ENCODE measurements at regions not wholly inside any gene's neighbourhood (a gene's known extent, or its start where the extent isn't known, plus 50 kb on each side); places are given as distances from the start of the nearest gene placed in this dataset.
A peak's percentile ranks its signal among the peaks of the same experiment; 100 is the strongest.
"Not testable (repeated sequence)": the region's sequence is repeated elsewhere in the genome, so short reads cannot be mapped to it uniquely, and the experiment has no call there.

GRCh38 chrX:13955975-13956374, 73.7 kb downstream of the GEMIN8 start:
- Mint-ChIP-seq H3K27ac (no peak overlapping the region), H3K27me3 (peaks cover 5% of the 10 kb centered on the region), H3K4me1 (peaks cover 2% of the 10 kb centered on the region), H3K36me3 (ENCODE audit: low read depth) (no peaks in the 10 kb centered on the region), H3K4me3 (no peak overlapping the region), H3K9me3 (peaks cover 2% of the 10 kb centered on the region)
- POLR2A ChIA-PET, result no interaction called here
- CTCF ChIA-PET, result no interaction called here
- no peak for DNase-seq

DNA sequence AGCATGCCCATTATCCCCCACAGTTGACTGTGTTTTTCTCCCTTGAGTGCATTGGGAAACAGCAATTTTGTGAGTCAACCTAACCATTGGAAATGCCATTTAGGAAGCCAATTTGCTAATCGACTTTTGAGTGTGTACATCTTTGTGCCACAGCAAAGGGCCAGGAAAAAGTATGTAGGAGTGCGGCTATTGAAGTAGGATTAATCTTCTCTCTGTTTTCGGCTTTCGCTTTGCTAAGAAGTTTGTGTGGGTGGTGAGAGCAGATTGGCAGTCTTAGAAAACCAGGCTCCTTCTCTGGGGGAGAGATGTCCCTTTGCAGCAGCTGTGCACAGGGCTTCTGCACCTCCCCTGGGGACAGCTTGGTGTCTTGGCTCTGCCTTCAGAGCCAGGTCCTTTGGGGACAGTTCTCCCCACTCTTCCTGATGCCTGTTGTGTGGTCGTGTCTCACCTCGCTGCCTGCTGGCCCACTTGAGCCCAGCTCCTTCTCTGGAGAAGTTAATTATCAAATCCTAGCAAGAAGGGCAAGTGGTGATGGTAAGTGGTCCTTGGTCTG, 74.5 kb downstream of the GEMIN8 start:
- Mint-ChIP-seq H3K27ac (no peak overlapping the region), H3K27me3 (peaks cover 6% of the 10 kb centered on the region), H3K36me3 (ENCODE audit: low read depth) (no peaks in the 10 kb centered on the region), H3K4me1 (peaks cover 2% of the 10 kb centered on the region), H3K9me3 (peaks cover 2% of the 10 kb centered on the region), H3K4me3 (no peak overlapping the region)
- POLR2A ChIA-PET, result no interaction called here
- DNase-seq, result no peak
- CTCF ChIA-PET, result no interaction called here

DNA sequence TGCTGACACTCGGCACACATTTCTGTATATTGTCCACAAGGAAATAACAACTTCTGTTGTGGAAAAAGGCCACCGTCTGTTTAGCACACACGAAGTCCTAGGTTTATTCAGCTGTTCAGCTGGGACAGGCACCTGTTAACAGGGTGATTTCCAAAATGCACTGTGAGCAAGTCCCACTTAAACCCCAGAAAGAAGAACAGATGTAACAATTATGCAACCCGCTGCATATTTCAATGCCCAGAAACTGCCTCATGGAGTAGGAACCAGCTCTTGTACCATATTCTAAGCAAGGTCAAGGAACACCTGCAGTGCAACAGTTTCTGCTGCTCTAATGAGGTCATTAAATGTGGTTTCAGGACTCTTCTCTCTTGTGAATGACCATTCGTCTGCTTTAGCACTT, 77.1 kb downstream of the GEMIN8 start:
- no peaks in the 10 kb centered on the region for H3K4me1 Mint-ChIP-seq
- DNase-seq, result no peak
- no peak overlapping the region for H3K4me3 Mint-ChIP-seq
- POLR2A ChIA-PET, result no interaction called here
- no peaks in the 10 kb centered on the region for H3K9me3 Mint-ChIP-seq
- peaks cover 6% of the 10 kb centered on the region for H3K27me3 Mint-ChIP-seq
- H3K27ac Mint-ChIP-seq, result no peak overlapping the region
- CTCF ChIA-PET, result no interaction called here
- no peaks in the 10 kb centered on the region for H3K36me3 Mint-ChIP-seq (ENCODE audit: low read depth)

- peaks cover 10% of the 10 kb centered on the region for H3K27me3 Mint-ChIP-seq
- H3K9me3 Mint-ChIP-seq; H3K4me1 Mint-ChIP-seq; POLR2A ChIA-PET; H3K27ac Mint-ChIP-seq; DNase-seq; H3K4me3 Mint-ChIP-seq; H3K36me3 Mint-ChIP-seq (ENCODE audit: low read depth); CTCF ChIA-PET: not testable (repeated sequence)
Measured at GRCh38 chrX:13946223-13946622, 83.5 kb downstream of the GEMIN8 start.

DNA sequence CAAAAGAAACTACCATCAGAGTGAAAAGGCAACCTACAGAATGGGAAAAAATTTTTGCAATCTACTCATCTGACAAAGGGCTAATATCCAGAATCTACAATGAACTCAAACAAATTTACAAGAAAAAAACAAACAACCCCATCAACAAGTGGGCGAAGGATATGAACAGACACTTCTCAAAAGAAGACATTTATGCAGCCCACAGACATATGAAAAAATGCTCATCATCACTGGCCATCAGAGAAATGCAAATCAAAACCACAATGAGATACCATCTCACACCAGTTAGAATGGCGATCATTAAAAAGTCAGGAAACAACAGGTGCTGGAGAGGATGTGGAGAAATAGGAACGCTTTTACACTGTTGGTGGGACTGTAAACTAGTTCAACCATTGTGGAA, 83.9 kb downstream of the GEMIN8 start:
- H3K4me3 Mint-ChIP-seq; H3K9me3 Mint-ChIP-seq; POLR2A ChIA-PET; DNase-seq; H3K4me1 Mint-ChIP-seq; CTCF ChIA-PET; H3K27ac Mint-ChIP-seq; H3K36me3 Mint-ChIP-seq (ENCODE audit: low read depth): not testable (repeated sequence)
- peaks cover 10% of the 10 kb centered on the region for H3K27me3 Mint-ChIP-seq

GRCh38 chrX:13940671-13941070, 89.0 kb downstream of the GEMIN8 start:
- no peak for DNase-seq
- ChIA-PET POLR2A (no interaction called here), CTCF (no interaction called here)
- Mint-ChIP-seq H3K4me1 (no peaks in the 10 kb centered on the region), H3K4me3 (no peak overlapping the region), H3K36me3 (ENCODE audit: low read depth) (no peaks in the 10 kb centered on the region), H3K9me3 (no peaks in the 10 kb centered on the region), H3K27me3 (peaks cover 36% of the 10 kb centered on the region), H3K27ac (no peak overlapping the region)

DNA sequence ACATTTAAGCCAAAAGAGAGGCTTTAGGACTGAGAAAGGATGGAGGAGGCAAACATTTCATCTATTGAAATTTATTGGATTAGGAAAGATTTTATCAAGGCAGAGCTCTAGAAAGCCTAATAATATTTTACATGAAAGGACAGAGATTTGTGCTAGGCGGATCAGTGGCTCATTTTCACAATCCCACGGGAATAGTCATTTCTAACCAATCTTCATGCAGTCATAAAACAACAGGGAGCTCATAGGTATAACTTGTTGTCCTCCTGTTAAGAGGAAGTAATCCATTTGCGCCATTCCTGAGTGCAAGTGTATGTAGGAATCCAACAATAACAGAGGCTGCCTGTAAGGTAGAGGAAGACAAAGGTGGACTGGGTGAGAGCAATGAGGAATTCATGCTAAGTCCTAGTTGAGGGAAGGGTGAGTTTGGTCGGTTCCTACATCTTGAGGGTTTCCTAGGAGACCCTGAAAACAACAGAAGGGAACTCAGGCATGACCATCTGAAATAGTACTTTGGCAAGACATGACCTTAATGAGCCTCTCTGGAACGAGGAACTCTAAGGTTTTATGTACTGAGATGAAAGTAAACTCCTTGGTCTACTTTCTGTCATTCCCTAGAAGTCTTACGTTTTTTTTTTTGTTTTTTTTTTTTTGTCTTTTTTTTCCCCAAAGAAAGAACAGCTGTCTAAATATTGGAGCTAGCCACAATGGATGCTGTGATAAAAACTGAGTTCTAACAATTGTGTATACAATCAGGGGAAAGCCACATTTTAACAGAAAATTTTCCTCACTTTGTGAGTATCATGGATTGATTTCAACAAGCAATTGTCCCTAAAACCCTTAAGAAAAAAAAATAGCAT, 89.7 kb downstream of the GEMIN8 start:
- Mint-ChIP-seq H3K4me1 (no peaks in the 10 kb centered on the region), H3K4me3 (no peak overlapping the region), H3K27me3 (peaks cover 37% of the 10 kb centered on the region), H3K9me3 (no peaks in the 10 kb centered on the region), H3K36me3 (ENCODE audit: low read depth) (no peaks in the 10 kb centered on the region), H3K27ac (no peak overlapping the region)
- ChIA-PET CTCF (no interaction called here), POLR2A (no interaction called here)
- DNase-seq, result no peak

DNA sequence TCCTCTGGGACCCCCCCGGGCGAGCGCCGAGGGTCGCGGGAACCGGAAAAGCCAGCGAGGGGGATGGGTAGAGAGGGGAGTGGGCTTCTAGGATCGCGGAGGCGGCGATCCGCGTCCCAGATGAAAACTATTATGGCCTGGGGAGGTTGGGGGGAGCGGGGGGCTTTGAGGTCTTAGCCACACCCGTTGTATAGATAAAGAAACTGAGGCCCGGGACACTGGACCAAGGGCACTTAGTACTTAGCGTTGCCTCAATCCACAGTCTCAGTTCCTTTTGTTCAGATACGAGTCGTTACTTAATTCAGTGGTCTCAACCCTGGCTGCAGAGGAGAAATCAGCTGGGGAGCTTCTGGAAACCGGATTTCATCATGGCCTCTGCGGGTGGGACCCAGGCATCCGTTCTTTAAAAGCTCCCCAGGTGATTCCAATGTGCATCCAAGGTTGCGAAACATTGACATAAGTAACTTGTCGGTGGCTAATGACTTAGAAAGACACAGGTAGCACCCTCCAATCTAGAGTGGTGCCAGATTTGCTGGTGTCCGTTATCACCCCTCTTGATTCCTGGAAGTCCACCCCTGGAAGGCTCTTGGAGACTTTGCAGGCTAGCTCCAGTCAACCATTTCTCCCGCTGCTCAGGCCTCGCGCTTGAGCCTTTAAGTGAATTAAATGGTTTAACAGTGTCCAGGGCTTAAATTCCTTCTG, 90.7 kb downstream of the GEMIN8 start:
- no peaks in the 10 kb centered on the region for H3K36me3 Mint-ChIP-seq (ENCODE audit: low read depth)
- H3K9me3 Mint-ChIP-seq, result no peaks in the 10 kb centered on the region
- no peak for DNase-seq
- H3K4me1 Mint-ChIP-seq, result no peaks in the 10 kb centered on the region
- no peak overlapping the region for H3K4me3 Mint-ChIP-seq
- no peak overlapping the region for H3K27ac Mint-ChIP-seq
- ChIA-PET CTCF (no interaction called here), POLR2A (no interaction called here)
- H3K27me3 Mint-ChIP-seq, result peaks cover 36% of the 10 kb centered on the region

DNA sequence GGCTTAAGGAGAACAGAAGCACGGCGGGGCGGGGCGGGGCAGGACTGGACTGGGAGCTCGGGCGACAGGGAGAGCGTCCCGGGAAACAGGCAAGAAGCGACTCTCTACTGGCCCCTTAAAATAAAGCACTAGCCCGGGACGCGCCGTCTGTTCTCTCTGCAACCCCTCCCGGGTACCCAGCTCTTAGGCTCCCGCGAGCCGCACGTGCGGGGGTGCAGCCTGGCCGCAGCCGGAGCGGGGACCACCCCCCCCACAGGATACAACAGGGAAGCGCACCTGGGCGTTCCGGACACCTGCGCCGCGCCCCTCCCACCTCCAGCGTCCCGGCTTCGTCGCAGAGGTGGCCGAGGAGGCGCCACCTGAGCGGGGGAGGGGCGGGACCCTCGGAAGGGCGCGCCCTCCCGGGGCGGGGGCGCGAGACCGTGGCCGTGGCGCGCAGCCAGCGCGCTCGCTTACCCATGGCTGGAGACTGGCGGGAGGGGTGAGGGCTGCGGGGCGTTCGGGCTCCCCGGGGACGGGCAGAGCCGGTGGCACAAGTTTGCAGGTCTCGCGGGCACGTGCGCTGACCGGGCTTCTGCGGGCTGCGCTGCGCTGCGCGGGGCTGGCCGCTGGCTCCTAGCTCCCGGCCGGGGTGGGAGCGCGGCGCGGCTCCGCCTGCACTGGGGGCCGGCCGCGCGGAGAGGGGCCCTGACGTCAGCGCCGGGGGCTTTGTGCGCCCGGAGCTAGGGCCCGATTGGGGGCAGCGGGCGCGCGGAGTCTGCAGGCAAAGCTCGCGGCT, 91.5 kb downstream of the GEMIN8 start:
- no peaks in the 10 kb centered on the region for H3K36me3 Mint-ChIP-seq (ENCODE audit: low read depth)
- no peaks in the 10 kb centered on the region for H3K4me1 Mint-ChIP-seq
- CTCF ChIA-PET, result no interaction called here
- peaks cover 33% of the 10 kb centered on the region for H3K27me3 Mint-ChIP-seq
- DNase-seq, result no peak
- H3K9me3 Mint-ChIP-seq, result no peaks in the 10 kb centered on the region
- no peak overlapping the region for H3K27ac Mint-ChIP-seq
- peak overlapping the region; percentile 10 for H3K4me3 Mint-ChIP-seq
- POLR2A ChIA-PET, result no interaction called here

DNA sequence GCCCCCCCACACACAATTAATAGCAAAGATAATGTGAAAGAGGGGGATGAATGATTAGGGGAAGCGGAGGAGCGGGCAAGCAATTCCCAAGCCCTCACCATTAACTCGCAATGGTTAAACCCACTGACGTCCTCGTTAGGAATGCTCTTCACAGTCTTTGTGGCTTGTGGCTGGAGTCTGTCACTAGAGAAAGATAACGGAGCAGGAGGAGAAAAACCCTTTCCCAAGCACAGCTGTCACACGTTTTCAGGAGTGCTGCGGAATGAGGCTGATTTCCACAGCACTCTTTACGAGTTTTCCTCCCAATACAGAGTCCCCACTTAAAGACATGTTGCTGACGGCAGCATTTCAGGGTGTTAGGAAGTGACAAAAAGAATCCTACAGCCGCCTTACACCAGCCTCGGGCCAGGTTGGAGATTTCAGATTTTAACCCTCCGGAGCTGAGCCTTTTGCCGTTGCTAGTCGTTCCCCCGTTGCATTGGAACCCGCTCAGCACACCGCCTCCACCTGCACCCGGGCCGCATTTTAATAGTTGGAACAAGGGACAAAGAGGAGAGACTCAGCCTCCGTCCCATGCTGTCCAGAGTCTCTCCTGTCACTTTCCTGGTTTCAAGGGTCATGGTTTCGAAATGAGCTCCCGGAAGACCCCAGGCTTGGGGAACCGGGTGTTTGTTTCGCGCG, 92.2 kb downstream of the GEMIN8 start:
- no peak for DNase-seq
- no peak overlapping the region for H3K27ac Mint-ChIP-seq
- H3K9me3 Mint-ChIP-seq, result no peaks in the 10 kb centered on the region
- H3K27me3 Mint-ChIP-seq, result peaks cover 33% of the 10 kb centered on the region
- no peaks in the 10 kb centered on the region for H3K4me1 Mint-ChIP-seq
- POLR2A ChIA-PET, result no interaction called here
- CTCF ChIA-PET, result no interaction called here
- no peaks in the 10 kb centered on the region for H3K36me3 Mint-ChIP-seq (ENCODE audit: low read depth)
- peak overlapping the region; percentile 10 for H3K4me3 Mint-ChIP-seq

- CTCF ChIA-PET, result no interaction called here
- Mint-ChIP-seq H3K4me3 (no peak overlapping the region), H3K4me1 (no peaks in the 10 kb centered on the region)
Measured at GRCh38 chrX:13936521-13937225, 93.0 kb downstream of the GEMIN8 start.

GRCh38 chrX:13934731-13935130, 95.0 kb downstream of the GEMIN8 start:
- H3K36me3 Mint-ChIP-seq (ENCODE audit: low read depth), result no peaks in the 10 kb centered on the region
- ChIA-PET CTCF (no interaction called here), POLR2A (no interaction called here)
- no peak overlapping the region for H3K4me3 Mint-ChIP-seq
- no peaks in the 10 kb centered on the region for H3K9me3 Mint-ChIP-seq
- no peak for DNase-seq
- H3K4me1 Mint-ChIP-seq, result no peaks in the 10 kb centered on the region
- H3K27me3 Mint-ChIP-seq, result peaks cover 27% of the 10 kb centered on the region
- H3K27ac Mint-ChIP-seq, result no peak overlapping the region

More at GRCh38 chrX:13936521-13937225, 93.0 kb downstream of the GEMIN8 start:
- POLR2A ChIA-PET, result no interaction called here
- DNase-seq, result no peak
- Mint-ChIP-seq H3K27ac (no peak overlapping the region), H3K36me3 (ENCODE audit: low read depth) (no peaks in the 10 kb centered on the region), H3K9me3 (no peaks in the 10 kb centered on the region), H3K27me3 (peaks cover 34% of the 10 kb centered on the region)

All from activated CD4-positive, alpha-beta memory T cell treated with anti-CD3 and anti-CD28 coated beads, Interleukin-2, amount 10 ng/mL, durations not matched to agents 7 days and 5 days (primary cell).